GM21360 (cell line): ENCODE measurements at regions not wholly inside any gene's neighbourhood (a gene's known extent, or its start where the extent isn't known, plus 50 kb on each side); places are given as distances from the start of the nearest gene placed in this dataset.

Experiments used
- ATAC-seq: cut with Tn5 transposase; IDR thresholded peaks from one replicate; pipeline ENCODE4 v1.9.1; 2021; ENCODE audit warnings: mild to moderate bottlenecking, moderate library complexity; ENCODE audit not compliant: unreplicated experiment

DNA sequence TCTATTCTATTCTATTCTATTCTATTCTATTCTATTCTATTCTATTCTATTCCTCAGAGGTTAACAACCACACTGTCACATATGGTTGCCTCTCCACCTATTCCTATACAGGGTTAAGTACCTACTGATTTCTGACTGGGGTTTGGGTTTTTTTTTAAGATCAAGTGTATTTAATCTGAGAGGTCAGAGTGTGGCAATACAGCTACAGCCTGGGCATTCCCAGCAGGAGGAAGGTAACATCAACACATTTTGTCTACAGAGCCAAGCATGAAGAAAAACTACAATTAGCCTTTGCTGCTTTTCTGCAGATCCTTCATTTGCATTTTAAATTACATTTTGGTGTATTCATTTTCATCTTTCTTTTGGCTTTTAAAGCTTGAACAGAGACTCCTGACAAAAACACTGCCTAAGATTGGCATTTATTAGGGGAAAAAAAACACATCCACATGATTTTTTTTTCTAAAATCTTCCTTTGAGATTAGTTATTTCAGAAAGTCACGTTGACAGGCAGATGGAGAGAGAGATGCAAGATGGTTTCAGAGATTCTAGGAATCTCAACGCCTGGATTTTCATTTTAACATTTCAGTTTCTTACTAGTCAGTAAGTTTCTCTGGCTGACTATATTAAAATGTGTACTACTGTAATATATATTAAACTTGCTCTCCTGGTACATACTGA is 255.9 kb upstream of the TET2 start:
- ATAC-seq, result no peak

DNA sequence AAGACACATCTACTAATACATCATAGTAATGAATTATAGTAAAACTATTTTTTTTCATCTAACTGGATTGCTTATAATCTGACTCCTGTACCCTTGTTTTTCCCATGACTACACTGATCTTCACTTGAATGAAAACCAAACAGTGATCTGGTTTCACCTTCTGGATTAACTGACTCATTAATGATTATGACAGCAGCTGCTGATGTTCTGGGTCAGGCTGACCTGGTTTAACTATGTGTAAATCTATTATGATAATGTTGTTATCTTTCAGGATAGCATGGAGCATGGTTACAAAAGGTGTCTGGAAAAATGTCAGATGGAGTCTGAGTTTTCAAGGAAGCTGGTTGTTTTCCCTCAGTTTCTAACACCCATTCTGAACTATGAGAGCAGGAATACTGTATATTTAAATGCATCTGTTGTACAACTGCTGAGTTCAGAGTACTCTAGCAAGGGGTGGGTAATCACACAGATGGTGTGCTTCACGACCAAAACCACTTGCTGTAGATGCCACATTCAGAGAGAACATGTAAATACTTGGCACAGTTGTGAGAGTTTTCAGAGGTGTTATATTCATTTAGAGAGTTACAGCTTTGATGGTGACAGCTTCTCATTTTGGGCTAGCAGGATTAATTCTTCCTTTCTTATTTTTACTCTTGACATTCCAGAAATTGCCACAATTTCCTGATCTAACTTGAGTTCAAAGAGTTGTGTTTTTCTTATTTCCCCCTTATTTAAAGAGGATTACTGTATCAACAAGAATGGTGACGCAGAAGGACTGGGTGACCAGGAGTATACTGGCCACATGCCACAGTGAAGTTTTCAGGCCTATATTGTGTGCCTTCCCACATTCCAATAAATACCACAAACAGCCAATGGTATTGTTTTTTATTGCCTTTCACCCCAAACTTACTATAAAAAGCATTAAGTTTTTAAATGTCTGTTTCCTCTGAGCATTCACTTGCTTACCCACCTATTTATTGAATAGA is 249.7 kb upstream of the TET2 start:
- no peak for ATAC-seq

- ATAC-seq, result no peak
Measured at GRCh38 chr4:104899863-104900262, 246.8 kb upstream of the TET2 start.

DNA sequence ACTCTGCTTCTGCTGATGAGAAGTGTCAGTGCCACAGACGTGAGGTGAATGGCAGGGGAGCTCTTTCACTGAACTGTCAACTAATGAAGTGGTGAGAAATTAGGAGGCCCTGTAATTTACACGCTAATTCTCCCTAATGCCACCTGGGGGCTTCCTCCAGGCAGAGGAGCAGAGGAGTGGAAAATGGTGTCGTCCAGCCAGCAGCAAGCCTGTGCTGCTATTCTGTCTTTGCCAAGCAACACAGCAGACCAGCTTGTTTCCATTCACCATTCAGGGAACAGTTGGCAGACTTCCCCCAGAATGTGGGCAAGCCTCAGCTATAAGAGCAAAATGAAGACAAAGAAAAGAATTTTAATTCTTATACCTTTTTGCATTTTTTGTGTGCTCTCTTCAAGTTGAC is 245.2 kb upstream of the TET2 start:
- ATAC-seq, result no peak

DNA sequence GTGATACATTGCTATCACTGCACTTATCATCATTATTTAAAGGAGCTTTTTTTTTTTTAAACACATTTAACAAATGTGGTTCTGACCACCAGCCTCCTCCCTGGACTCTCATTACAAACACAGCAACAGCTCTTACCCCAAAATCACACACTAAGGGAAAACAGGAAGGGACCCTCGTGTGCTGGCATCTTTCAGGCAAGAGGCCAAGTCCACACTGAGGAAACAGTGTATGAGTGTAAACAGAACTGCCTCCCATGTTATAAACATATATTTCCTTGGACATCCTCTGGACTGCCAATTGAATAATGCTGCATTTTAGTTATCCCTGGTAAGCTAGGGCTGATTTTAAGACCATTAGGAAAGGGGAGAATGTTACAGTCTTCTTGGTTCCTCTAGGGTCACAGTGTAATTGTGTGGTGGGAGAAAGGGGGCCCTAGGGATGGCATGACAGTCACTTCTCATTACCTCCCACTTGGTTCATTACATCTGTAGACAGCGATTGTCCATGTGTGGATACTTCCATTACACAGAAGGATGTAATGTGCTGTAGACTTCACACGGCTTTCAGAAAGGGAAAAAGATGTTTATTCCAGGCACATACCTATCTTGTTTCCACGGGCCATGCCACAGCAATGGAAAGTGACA is 244.6 kb upstream of the TET2 start:
- no peak for ATAC-seq

DNA sequence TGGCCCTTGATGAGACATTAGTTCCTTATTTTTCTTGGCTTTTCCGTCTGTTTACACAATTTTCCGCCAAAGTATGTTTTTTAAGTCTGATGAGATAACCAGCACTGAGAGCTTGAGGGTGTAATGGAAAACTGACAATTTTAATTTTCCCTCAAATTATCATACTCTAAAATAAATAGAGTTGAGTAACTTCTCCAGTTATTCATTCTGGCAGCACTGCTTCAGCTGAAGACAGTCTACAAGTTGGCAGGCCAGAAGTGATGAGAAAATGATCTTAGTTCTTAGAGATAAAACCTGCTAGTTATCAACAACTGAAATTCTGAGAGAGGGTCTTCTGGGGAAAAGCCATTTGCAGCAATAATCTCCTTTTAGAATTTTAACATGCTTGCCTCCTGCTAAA is 241.6 kb upstream of the TET2 start:
- no peak for ATAC-seq

GRCh38 chr4:104905546-104905945 is 241.1 kb upstream of the TET2 start:
- ATAC-seq, result no peak

- no peak for ATAC-seq
Measured at GRCh38 chr4:104906276-104906675, 240.4 kb upstream of the TET2 start.

DNA sequence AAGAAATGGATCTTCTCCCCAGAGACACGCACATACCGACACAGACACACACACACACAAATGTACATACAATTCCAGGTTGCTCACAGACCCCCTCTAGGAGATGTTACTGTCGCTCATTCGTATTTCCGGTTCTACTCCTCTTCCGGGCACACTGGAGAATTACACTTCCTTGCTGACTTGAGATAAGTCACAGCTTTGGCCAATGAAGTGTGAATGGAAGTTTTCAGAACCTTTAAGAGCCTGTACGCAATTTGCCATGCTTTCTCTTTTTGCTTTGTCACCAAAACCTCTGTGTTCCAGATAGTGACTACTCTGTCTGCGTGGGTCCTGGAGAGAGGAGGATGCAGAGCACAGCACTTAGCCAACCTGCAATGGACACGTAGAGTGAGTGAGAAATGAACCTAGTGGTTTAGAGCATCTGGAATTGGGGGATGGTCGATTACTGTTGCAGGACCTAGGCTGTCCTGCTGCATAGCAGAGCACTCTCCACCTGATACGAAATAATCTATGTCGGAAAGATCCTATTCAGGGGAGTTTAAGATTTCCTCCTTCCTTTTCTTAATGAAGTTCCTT is 239.5 kb upstream of the TET2 start:
- ATAC-seq, result no peak

- ATAC-seq, result no peak
Measured at GRCh38 chr4:104907991-104908390, 238.7 kb upstream of the TET2 start.

- no peak for ATAC-seq
Measured at GRCh38 chr4:104909376-104909775, 237.3 kb upstream of the TET2 start.

DNA sequence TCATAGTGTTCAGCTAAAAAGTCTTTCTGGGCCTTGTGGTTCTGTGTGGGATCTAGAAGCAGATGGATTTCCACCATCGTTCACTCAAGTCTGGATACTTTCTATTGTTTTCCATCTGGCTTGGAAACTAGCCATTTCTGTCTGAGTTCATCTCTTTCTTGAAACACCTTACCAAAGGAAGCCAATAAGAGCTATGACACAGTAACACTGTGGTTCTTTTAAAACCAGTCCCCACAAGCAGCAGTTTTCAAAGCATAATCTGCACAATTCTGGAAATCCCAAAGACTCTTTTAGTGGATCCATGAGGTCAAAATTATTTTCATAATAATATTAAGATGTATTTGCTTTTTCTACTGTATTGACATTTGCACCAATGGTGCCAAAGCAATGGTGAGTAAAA is 234.2 kb upstream of the TET2 start:
- no peak for ATAC-seq

DNA sequence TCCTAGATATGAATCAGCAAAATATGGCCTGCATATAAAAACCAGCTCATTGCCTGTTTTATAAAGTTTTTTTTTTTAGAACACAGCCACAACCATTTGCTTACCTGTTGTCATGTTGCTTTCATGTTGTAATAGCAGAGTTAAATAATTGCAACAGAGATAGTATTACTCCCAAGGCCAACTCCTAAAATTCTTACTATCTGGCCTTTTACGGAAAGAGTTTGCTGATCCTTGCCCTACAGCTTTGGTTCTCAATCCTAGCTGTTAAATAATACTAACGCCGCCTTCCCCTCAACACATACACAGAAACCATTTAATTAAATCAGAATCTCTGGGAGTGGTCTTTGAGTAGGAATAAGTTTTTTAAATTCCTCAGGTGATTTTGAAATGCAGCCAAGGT is 231.3 kb upstream of the TET2 start:
- no peak for ATAC-seq

- ATAC-seq, result no peak
Measured at GRCh38 chr4:104915864-104916263, 230.8 kb upstream of the TET2 start.

GRCh38 chr4:104919406-104919805 is 227.3 kb upstream of the TET2 start:
- no peak for ATAC-seq

- ATAC-seq, result no peak
Measured at GRCh38 chr4:104930298-104930697, 216.4 kb upstream of the TET2 start.

DNA sequence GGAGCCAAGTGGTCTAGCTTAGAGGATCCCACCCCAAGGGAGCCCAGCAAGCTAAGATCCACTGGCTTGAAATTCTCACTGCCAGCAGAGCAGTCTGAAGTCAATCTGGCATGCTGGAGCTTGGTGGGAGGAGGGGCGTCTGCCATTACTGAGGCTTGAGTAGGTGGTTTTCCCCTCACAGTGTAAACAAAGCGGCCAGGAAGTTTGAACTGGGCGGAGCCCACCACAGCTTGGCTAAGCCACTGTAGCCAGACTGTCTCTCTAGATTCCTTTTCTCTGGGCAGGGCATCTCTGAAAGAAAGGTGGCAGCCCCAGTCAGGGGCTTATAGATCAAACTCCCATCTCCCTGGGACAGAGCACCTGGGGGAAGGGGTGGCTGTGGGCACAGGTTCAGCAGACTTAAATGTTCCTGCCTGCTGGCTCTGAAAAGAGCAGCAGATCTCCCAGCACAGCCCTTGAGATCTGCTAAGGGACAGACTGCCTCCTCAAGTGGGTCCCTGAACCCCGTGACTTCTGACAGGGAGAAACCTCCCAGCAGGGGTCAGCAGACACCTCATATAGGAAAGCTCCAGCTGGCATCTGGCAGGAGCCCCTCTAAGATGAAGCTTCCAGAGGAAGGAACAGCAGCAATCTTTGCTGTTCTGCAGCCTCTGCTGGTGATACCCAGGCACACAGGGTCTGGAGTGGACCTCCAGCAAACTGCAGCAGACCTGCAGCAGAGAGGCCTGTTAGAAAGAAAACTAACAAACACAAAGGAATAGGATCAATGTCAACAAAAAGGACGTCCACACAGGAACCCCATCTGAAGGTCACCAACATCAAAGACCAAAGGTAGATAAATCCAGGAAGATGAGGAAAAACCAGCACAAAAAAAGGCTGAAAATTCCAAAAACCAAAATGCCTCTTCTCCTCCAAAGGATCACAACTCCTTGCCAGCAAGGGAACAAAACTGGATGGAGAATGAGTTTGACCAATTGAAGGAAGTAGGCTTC is 215.6 kb upstream of the TET2 start:
- peak; percentile 62 for ATAC-seq

DNA sequence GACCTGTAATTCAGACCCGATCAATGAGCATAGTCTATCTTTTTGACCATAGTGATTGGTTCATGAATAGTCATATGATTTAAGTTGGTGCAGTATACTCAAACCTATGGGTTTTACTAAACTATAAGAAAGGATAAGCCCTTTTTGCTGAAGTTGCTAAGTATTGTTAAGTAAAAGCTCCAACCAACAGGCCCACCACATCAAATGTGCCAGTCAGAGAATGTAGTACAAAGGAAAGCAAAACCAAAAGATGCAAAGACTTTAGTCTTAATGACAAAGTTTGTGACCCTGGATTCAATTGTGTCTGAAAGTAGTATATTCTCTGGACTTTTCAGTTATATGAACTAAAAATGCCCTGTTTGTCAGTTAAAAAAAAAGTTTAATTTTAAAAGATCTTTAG is 208.1 kb upstream of the TET2 start:
- no peak for ATAC-seq

GRCh38 chr4:104940927-104941326 is 205.7 kb upstream of the TET2 start:
- no peak for ATAC-seq

DNA sequence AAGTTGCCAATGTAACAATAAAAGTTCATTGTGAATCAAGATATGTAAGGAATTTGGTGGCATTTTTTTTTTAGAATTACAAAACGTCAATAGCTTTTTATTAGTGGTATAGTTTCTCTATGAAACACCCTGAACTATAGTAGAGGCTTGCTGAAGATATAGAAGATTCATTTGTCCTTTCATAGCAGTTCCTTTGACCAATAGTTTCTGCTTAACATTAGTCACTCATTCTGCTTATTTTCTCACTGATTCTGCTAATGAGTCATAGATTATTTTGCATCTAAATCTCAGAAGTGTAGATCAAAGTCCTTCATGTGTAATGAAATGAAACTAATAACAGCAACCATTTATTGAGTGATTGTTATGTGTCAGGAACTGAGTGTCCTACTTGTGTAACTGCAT is 205.0 kb upstream of the TET2 start:
- no peak for ATAC-seq
